GM23248 (cell line): ENCODE measurements at regions not wholly inside any gene's neighbourhood (a gene's known extent, or its start where the extent isn't known, plus 50 kb on each side); places are given as distances from the start of the nearest gene placed in this dataset.

Experiments used
- EZH2 ChIP-seq: fragments of 200-600 bp; sonication (generic); IDR thresholded peaks from 2 replicates; pipeline ENCODE4 v1.6.1; 2018; ENCODE audit warnings: antibody characterized with exemption, mild to moderate bottlenecking; ENCODE audit not compliant: insufficient read depth, poor library complexity, severe bottlenecking
- EZH2phosphoT487 ChIP-seq: fragments of 200-600 bp; sonication (generic); IDR thresholded peaks from 2 replicates; pipeline ENCODE4 v1.6.1; 2018; ENCODE audit warnings: antibody characterized with exemption, moderate library complexity, mild to moderate bottlenecking, low read depth; ENCODE audit not compliant: insufficient read depth

DNA sequence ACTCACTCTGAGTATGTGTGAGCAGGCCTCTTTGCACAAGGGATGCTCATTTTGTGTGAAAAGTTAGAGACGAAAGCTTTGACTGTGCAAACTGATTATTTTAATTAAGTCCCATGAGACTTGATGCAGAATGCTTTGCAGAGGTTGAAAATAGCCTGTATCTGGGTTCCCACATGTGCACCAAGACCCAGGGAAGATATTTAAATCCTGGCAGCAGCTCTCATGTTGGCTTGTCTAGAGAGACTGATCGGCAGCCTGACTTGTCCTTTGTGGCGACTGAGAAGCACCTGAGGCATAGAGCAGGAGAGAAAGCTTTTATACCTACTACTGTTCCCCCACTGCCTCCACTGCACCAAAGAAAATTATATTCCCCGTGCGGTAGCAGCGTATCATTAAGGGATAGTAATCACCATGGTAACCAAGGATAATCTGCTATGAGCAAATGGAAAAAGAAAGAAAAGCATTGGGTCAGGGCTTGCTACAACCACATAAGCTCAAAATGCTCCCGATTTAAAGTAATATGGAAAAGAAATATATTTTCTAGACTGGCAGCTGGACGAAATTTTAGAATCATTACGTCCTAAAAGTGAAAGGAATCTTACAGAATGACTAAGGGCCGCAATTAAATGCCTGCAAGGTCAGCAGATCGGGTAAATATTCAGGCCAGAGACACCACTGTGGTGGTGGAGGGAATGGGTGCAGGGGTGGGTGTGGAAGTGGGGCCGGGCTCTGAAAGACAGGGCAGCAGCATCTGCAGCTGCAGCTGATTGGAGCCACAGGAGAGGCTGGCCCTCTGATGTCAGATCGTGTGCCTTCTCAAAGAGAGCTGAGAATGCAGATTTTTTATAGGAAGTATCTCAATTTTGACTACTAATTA lies 135.3 kb upstream of the EPB41L4A start:
- TF ChIP-seq EZH2phosphoT487 (no peak), EZH2 (no peak)
